Astrocyte of the spinal cord (primary cell): ENCODE measurements at regions not wholly inside any gene's neighbourhood (a gene's known extent, or its start where the extent isn't known, plus 50 kb on each side); places are given as distances from the start of the nearest gene placed in this dataset.

Experiments used
- DNase-seq: peaks from one replicate; pipeline ENCODE4 v3.0.0; 2011; ENCODE audit warnings: low read depth, low spot score
- H3K4me3 ChIP-seq: 2 replicates; pipeline ENCODE4 v1.5.1; 2011; ENCODE audit warnings: low read depth, mild to moderate bottlenecking, low read length, moderate library complexity
- in situ Hi-C: cut with HindIII; loops from 2 replicates; pipeline ENCODE4 v1.10.0; 2017; ENCODE audit warnings: low sequenced_read_pairs
- TF ChIP-seq, protein P1 (sequence below): IDR thresholded peaks from 2 replicates; pipeline ENCODE4 v1.5.1; 2012; ENCODE audit warnings: low read depth, mild to moderate bottlenecking, low read length, inconsistent platforms

- in situ Hi-C loops, result no loop called here
- TF ChIP-seq, protein P1, sequence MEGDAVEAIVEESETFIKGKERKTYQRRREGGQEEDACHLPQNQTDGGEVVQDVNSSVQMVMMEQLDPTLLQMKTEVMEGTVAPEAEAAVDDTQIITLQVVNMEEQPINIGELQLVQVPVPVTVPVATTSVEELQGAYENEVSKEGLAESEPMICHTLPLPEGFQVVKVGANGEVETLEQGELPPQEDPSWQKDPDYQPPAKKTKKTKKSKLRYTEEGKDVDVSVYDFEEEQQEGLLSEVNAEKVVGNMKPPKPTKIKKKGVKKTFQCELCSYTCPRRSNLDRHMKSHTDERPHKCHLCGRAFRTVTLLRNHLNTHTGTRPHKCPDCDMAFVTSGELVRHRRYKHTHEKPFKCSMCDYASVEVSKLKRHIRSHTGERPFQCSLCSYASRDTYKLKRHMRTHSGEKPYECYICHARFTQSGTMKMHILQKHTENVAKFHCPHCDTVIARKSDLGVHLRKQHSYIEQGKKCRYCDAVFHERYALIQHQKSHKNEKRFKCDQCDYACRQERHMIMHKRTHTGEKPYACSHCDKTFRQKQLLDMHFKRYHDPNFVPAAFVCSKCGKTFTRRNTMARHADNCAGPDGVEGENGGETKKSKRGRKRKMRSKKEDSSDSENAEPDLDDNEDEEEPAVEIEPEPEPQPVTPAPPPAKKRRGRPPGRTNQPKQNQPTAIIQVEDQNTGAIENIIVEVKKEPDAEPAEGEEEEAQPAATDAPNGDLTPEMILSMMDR, result peak; percentile 15
- DNase-seq, result no peak
- no peak overlapping the region for H3K4me3 ChIP-seq
Measured at GRCh38 chr4:107380836-107381438, 339.1 kb downstream of the PAPSS1 start.

DNA sequence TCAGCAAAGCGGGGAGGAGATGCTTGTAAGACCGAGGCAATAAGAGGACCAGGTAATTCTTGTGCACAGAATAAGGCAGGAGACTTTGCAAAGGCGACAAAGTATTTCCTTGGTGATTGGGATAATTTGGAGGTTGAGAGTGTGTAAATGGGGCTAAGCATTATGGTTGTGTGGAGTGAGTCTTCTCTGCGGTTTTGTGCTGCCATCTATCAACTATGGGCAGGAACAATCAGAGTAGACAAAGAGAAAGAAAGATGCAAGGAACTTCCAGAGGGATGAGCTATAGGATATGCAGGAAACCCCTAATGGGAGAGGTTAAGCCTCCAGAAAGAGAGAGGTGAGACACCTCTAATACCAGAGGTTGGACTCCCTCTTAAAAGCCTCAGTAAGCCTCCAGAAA lies 339.8 kb downstream of the PAPSS1 start:
- no peak for DNase-seq
- in situ Hi-C loops, result no loop called here
- TF ChIP-seq, protein P1, result no peak

DNA sequence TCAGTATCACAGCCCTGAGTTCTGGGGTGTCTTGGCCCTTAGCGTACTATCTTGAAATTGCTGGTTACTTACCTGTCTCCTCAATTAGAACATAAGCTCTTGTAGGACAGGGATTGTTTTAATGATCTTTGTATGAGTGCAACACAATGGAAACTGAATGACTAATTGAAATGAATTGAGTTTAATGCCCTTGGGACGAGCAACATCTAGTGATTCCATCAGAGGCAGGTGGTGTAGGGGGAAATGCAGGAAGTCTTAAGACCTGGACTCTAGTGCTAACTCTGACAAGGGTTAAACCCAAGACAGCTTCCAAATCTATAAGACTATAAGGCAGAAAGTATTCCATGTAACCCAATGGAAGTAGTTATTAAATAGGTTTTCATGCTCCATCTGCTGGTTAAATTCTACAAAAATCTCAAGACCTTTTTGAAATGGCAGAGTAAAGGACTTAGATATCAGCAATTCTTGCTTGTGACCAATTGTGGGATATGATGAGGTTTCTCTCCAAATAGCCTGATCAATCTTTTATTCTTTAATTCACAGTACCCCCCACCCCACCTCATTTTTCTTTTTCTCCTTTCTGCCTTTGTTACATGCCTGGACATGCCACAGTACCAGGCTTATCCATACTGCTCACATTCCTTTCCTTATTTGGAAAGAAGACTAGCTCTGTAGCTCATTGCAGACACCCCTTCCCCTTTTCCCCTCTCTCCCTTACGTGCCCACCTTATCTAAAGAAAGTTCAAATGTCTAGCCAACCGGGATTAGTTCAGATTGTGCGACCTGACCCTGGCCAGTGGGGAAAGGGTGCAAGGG lies 340.8 kb downstream of the PAPSS1 start:
- TF ChIP-seq, protein P1, result peak; percentile 27
- in situ Hi-C loops, result no loop called here
- peak; percentile 80 for DNase-seq

More for the DNA sequence above, 339.8 kb downstream of the PAPSS1 start:
- H3K4me3 ChIP-seq, result no peak overlapping the region

DNA sequence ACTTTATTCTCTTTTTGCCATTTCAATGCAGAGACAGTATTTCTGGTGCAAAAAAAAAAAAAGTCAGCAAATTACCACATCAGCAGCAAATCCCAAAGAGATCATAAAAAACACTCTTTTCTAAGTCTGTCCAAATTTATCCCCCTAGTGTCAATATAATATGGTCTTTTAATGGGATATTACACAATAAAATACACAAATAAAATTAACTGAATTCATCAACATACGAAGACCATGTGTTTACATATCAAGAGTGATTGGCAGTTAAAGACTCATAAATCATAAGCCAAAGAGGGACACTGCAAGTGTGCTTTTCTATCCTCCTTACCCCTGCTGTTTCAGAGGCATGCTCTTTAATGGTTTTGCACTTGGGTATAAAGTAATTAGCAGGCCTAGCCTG lies 340.2 kb upstream of the DKK2 start:
- DNase-seq, result no peak
- no peak overlapping the region for H3K4me3 ChIP-seq
- TF ChIP-seq, protein P1, result no peak
- in situ Hi-C loops, result no loop called here

More for the DNA sequence above, 340.8 kb downstream of the PAPSS1 start:
- H3K4me3 ChIP-seq, result no peak overlapping the region

GRCh38 chr4:107366900-107367299 lies 330.8 kb upstream of the DKK2 start:
- in situ Hi-C loops, result no loop called here
- TF ChIP-seq, protein P1, result no peak
- DNase-seq, result no peak
- no peak overlapping the region for H3K4me3 ChIP-seq

GRCh38 chr4:107366016-107366735 lies 330.1 kb upstream of the DKK2 start:
- in situ Hi-C loops, result no loop called here
- TF ChIP-seq, protein P1, result no peak
- H3K4me3 ChIP-seq, result no peak overlapping the region
- DNase-seq, result peak; percentile 68
